ENCODE measurements at regions not wholly inside any gene's neighbourhood (a gene's known extent, or its start where the extent isn't known, plus 50 kb on each side); places are given as distances from the start of the nearest gene placed in this dataset.

- DNase-seq (no peak), ATAC-seq (no peak)
- no peak overlapping the region for H3K27ac ChIP-seq
- intact Hi-C loops (cut with DNase I) = no loop called here
- H3K4me3 ChIP-seq = no peak overlapping the region
- no peaks in the 10 kb centered on the region for H3K9me3 ChIP-seq
- H3K36me3 ChIP-seq = no peaks in the 10 kb centered on the region
- H3K27me3 ChIP-seq = no peaks in the 10 kb centered on the region
- H3K4me1 ChIP-seq = no peaks in the 10 kb centered on the region
- TF ChIP-seq POLR2A (IDR thresholded peaks at IDR 0.05) (no peak), CTCF (IDR thresholded peaks at IDR 0.05) (no peak)
- WGBS, 4 donors = 90 to 94% (median 92%) methylated on average over 2 of the region's 2 CpGs
Measured at GRCh38 chr16:73313950-73314349, 266.0 kb upstream of the ZFHX3 start.

GRCh38 chr16:73311857-73312723, 264.2 kb upstream of the ZFHX3 start:
- Histone ChIP-seq H3K36me3 (no peaks in the 10 kb centered on the region), H3K4me3 (no peak overlapping the region), H3K9me3 (no peaks in the 10 kb centered on the region), H3K4me1 (no peaks in the 10 kb centered on the region), H3K27me3 (no peaks in the 10 kb centered on the region), H3K27ac (no peak overlapping the region)
- WGBS, 4 donors = 60 to 69% (median 64%) methylated on average over 10 of the region's 10 CpGs
- intact Hi-C loops (cut with DNase I) = no loop called here
- no peak for ATAC-seq
- TF ChIP-seq POLR2A (IDR thresholded peaks at IDR 0.05) = no peak
- DNase-seq = no peak

GRCh38 chr16:73308771-73309170, 260.8 kb upstream of the ZFHX3 start:
- intact Hi-C loops (cut with DNase I) = no loop called here
- Histone ChIP-seq H3K9me3 (no peaks in the 10 kb centered on the region), H3K27ac (no peak overlapping the region), H3K4me3 (no peak overlapping the region), H3K4me1 (no peaks in the 10 kb centered on the region), H3K36me3 (no peaks in the 10 kb centered on the region), H3K27me3 (peaks cover 0 to 3% (median 0%) of the 10 kb centered on the region in 9 donors)
- no peak for ATAC-seq
- TF ChIP-seq CTCF (IDR thresholded peaks at IDR 0.05) (no peak), POLR2A (IDR thresholded peaks at IDR 0.05) (no peak)
- DNase-seq = no peak

- WGBS, 4 donors = 29 to 53% (median 46%) methylated on average over 1 of the region's 1 CpG
- H3K4me3 ChIP-seq = no peak overlapping the region
- H3K27me3 ChIP-seq = peaks cover 0 to 3% (median 0%) of the 10 kb centered on the region in 9 donors
- no peak overlapping the region for H3K27ac ChIP-seq
- intact Hi-C loops (cut with DNase I) = no loop called here
- ATAC-seq = no peak
- no peaks in the 10 kb centered on the region for H3K9me3 ChIP-seq
- no peaks in the 10 kb centered on the region for H3K36me3 ChIP-seq
- H3K4me1 ChIP-seq = no peaks in the 10 kb centered on the region
- no peak for TF ChIP-seq CTCF (IDR thresholded peaks at IDR 0.05)
- TF ChIP-seq POLR2A (IDR thresholded peaks at IDR 0.05) = no peak
- no peak for DNase-seq
Measured at GRCh38 chr16:73306901-73307413, 259.0 kb upstream of the ZFHX3 start.
